ENCODE measurements at regions not wholly inside any gene's neighbourhood (a gene's known extent, or its start where the extent isn't known, plus 50 kb on each side); places are given as distances from the start of the nearest gene placed in this dataset.

- TF ChIP-seq CTCF (IDR thresholded peaks at IDR 0.05; ENCODE audit: low read depth, low read length): no peak
- TF ChIP-seq EZH2phosphoT487 (IDR thresholded peaks at IDR 0.05; ENCODE audit: low read depth): no peak
Observed at GRCh38 chr10:36489611-36490228, 635.7 kb upstream of the ANKRD30A start.

All from OCI-LY3 (cell line).